ENCODE measurements at regions not wholly inside any gene's neighbourhood (a gene's known extent, or its start where the extent isn't known, plus 50 kb on each side); places are given as distances from the start of the nearest gene placed in this dataset.
A peak's percentile ranks its signal among the peaks of the same experiment; 100 is the strongest.

GRCh38 chr11:43547889-43548381 lies 132.6 kb upstream of the HSD17B12 start:
- peak; percentile 15 to 82 (median 51) for DNase-seq
- peak overlapping the region in 1 of 3 donors; percentile 37 for H3K4me3 ChIP-seq (ENCODE audit: low read length in 3 of 3)
- no peak overlapping the region for H3K27ac ChIP-seq (ENCODE audit: low read depth in 2 of 2, low read length in 2 of 2)
- H3K4me1 ChIP-seq (ENCODE audit: control insufficient read depth in 2 of 3, insufficient read depth in 2 of 3, low read depth in 1 of 3, low read length in 3 of 3): peaks cover 0 to 3% (median 0%) of the 10 kb centered on the region in 3 donors
- no peaks in the 10 kb centered on the region for H3K36me3 ChIP-seq (ENCODE audit: control insufficient read depth in 2 of 3, insufficient read depth in 3 of 3, low read length in 3 of 3)
- H3K9me3 ChIP-seq (ENCODE audit: control insufficient read depth in 2 of 3, insufficient read depth in 1 of 3, low read length in 3 of 3): no peaks in the 10 kb centered on the region
- no peak for FAIRE-seq
- peaks cover 2% of the 10 kb centered on the region for H3K27me3 ChIP-seq (ENCODE audit: control insufficient read depth, insufficient read depth, low read length)
- no peak overlapping the region for H3K9ac ChIP-seq (ENCODE audit: low read length in 3 of 3)
- no peak for TF ChIP-seq CTCF (IDR thresholded peaks at IDR 0.05; ENCODE audit: borderline replicate concordance, extremely low read depth, insufficient read depth)
- intact Hi-C loops (cut with DNase I): no loop called here

GRCh38 chr11:43548916-43549315 lies 131.6 kb upstream of the HSD17B12 start:
- peaks cover 2% of the 10 kb centered on the region for H3K27me3 ChIP-seq (ENCODE audit: control insufficient read depth, insufficient read depth, low read length)
- peaks cover 0 to 3% (median 0%) of the 10 kb centered on the region in 3 donors for H3K4me1 ChIP-seq (ENCODE audit: control insufficient read depth in 2 of 3, insufficient read depth in 2 of 3, low read depth in 1 of 3, low read length in 3 of 3)
- no peak for FAIRE-seq
- no peak for DNase-seq
- H3K9me3 ChIP-seq (ENCODE audit: control insufficient read depth in 2 of 3, insufficient read depth in 1 of 3, low read length in 3 of 3): no peaks in the 10 kb centered on the region
- H3K27ac ChIP-seq (ENCODE audit: low read depth in 2 of 2, low read length in 2 of 2): no peak overlapping the region
- TF ChIP-seq CTCF (IDR thresholded peaks at IDR 0.05; ENCODE audit: borderline replicate concordance, extremely low read depth, insufficient read depth): no peak
- H3K9ac ChIP-seq (ENCODE audit: low read length in 3 of 3): no peak overlapping the region
- H3K36me3 ChIP-seq (ENCODE audit: control insufficient read depth in 2 of 3, insufficient read depth in 3 of 3, low read length in 3 of 3): no peaks in the 10 kb centered on the region
- no peak overlapping the region for H3K4me3 ChIP-seq (ENCODE audit: low read length in 3 of 3)
- intact Hi-C loops (cut with DNase I): no loop called here

DNA sequence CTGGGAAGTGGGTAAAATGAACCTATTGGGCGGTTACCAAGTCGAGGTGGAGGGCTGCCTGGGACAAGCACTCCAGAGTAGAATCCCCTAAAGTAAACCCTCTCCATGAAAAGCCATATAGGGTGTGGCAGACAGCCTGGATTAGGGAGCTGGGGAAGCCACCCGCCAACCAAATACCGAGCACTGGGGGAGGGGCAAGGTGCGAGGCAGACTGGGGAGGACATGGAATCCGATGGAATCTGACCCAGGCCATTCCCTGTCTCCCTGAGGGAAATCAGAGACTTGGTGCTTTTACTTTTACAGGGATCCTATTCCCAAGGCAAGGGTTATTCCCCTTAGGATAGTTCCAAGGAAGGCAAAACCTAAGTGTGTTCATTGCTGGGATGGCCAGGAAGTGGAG lies 130.9 kb upstream of the HSD17B12 start:
- peaks cover 0 to 3% (median 0%) of the 10 kb centered on the region in 3 donors for H3K4me1 ChIP-seq (ENCODE audit: control insufficient read depth in 2 of 3, insufficient read depth in 2 of 3, low read depth in 1 of 3, low read length in 3 of 3)
- no peak overlapping the region for H3K4me3 ChIP-seq (ENCODE audit: low read length in 3 of 3)
- no peak overlapping the region for H3K9ac ChIP-seq (ENCODE audit: low read length in 3 of 3)
- H3K27me3 ChIP-seq (ENCODE audit: control insufficient read depth, insufficient read depth, low read length): peaks cover 2% of the 10 kb centered on the region
- DNase-seq (no peak), FAIRE-seq (no peak)
- intact Hi-C loops (cut with DNase I): no loop called here
- H3K36me3 ChIP-seq (ENCODE audit: control insufficient read depth in 2 of 3, insufficient read depth in 3 of 3, low read length in 3 of 3): no peaks in the 10 kb centered on the region
- TF ChIP-seq CTCF (IDR thresholded peaks at IDR 0.05; ENCODE audit: borderline replicate concordance, extremely low read depth, insufficient read depth): no peak
- no peaks in the 10 kb centered on the region for H3K9me3 ChIP-seq (ENCODE audit: control insufficient read depth in 2 of 3, insufficient read depth in 1 of 3, low read length in 3 of 3)
- H3K27ac ChIP-seq (ENCODE audit: low read depth in 2 of 2, low read length in 2 of 2): no peak overlapping the region

DNA sequence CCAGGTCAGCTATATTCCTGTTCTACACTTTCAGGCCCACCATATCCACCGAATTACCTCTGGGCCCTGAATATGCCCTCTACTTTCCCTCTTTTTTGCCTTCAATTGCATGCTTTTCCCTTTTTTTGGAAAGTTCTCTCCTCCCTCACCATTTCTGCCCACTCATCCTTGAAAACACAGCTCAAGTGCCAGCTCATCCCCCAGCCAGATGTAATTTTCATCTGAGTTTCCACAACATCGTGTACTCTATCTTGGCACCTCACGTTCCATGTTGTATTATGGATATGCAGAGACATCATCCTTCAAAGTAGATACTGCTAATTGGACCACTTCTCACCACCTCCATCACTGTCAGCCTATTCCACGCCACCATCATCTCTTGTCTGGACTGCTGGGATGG lies 129.8 kb upstream of the HSD17B12 start:
- no peak overlapping the region for H3K4me3 ChIP-seq (ENCODE audit: low read length in 3 of 3)
- TF ChIP-seq CTCF (IDR thresholded peaks at IDR 0.05; ENCODE audit: borderline replicate concordance, extremely low read depth, insufficient read depth): no peak
- no peaks in the 10 kb centered on the region for H3K9me3 ChIP-seq (ENCODE audit: control insufficient read depth in 2 of 3, insufficient read depth in 1 of 3, low read length in 3 of 3)
- DNase-seq: no peak
- intact Hi-C loops (cut with DNase I): no loop called here
- H3K36me3 ChIP-seq (ENCODE audit: control insufficient read depth in 2 of 3, insufficient read depth in 3 of 3, low read length in 3 of 3): no peaks in the 10 kb centered on the region
- peaks cover 0 to 3% (median 0%) of the 10 kb centered on the region in 3 donors for H3K4me1 ChIP-seq (ENCODE audit: control insufficient read depth in 2 of 3, insufficient read depth in 2 of 3, low read depth in 1 of 3, low read length in 3 of 3)
- H3K27me3 ChIP-seq (ENCODE audit: control insufficient read depth, insufficient read depth, low read length): peaks cover 2% of the 10 kb centered on the region
- H3K27ac ChIP-seq (ENCODE audit: low read depth in 2 of 2, low read length in 2 of 2): no peak overlapping the region
- H3K9ac ChIP-seq (ENCODE audit: low read length in 3 of 3): no peak overlapping the region
- no peak for FAIRE-seq

Measured in kidney (tissue), 13 donors.